Small intestine (tissue), 7 donors: ENCODE measurements at regions not wholly inside any gene's neighbourhood (a gene's known extent, or its start where the extent isn't known, plus 50 kb on each side); places are given as distances from the start of the nearest gene placed in this dataset.
A peak's percentile ranks its signal among the peaks of the same experiment; 100 is the strongest.

Source experiments
- DNase-seq, 2 donors: peaks; one replicate each; pipeline versions ENCODE4 v3.0.0 to v3.0.0-alpha.2; 2013
- FAIRE-seq: peaks from 2 replicates; lab custom pipeline; 2012; peaks lifted over from hg19 to GRCh38; lab: Jason Lieb, UNC
- H3K27ac ChIP-seq, 3 donors: one replicate each; pipeline ENCODE4 v1.5.1; 2013; ENCODE audit warnings: low read length in 2 of 3, mild to moderate bottlenecking in 2 of 3, control low read depth in 1 of 3, inconsistent platforms in 1 of 3, low read depth in 1 of 3, moderate library complexity in 1 of 3
- H3K27me3 ChIP-seq, 3 donors: one replicate each; pipeline ENCODE4 v1.6.1; 2013; ENCODE audit warnings: low read length in 3 of 3, inconsistent platforms in 1 of 3; ENCODE audit not compliant: control insufficient read depth in 3 of 3, insufficient read depth in 3 of 3
- H3K36me3 ChIP-seq, 3 donors: one replicate each; pipeline ENCODE4 v1.6.1; 2013; ENCODE audit warnings: low read length in 3 of 3, inconsistent platforms in 1 of 3, low read depth in 1 of 3, mild to moderate bottlenecking in 1 of 3, moderate library complexity in 1 of 3; ENCODE audit not compliant: control insufficient read depth in 3 of 3, insufficient read depth in 2 of 3
- H3K4me1 ChIP-seq, 3 donors: one replicate each; pipeline ENCODE4 v1.6.1; 2013; ENCODE audit warnings: low read length in 2 of 3, inconsistent platforms in 1 of 3, low read depth in 1 of 3, mild to moderate bottlenecking in 1 of 3, moderate library complexity in 1 of 3; ENCODE audit not compliant: control insufficient read depth in 3 of 3, insufficient read depth in 2 of 3
- H3K4me3 ChIP-seq, 3 donors: one replicate each; pipeline ENCODE4 v1.5.1; 2013; ENCODE audit warnings: low read length in 3 of 3, control low read depth in 1 of 3, inconsistent platforms in 1 of 3, low read depth in 1 of 3, mild to moderate bottlenecking in 1 of 3, moderate library complexity in 1 of 3
- H3K9me3 ChIP-seq, 2 donors: one replicate each; pipeline ENCODE4 v1.6.1; 2013; ENCODE audit warnings: low read depth in 1 of 2, low read length in 1 of 2; ENCODE audit not compliant: control insufficient read depth in 2 of 2, insufficient read depth in 1 of 2
- WGBS, 3 donors: extraction: QIAGEN DNeasy Blood & Tissue Kit; methylation state at CpG; one replicate each; pipeline ENCODE4 v1.1.7; 2013; 5-methylcytosine and 5-hydroxymethylcytosine counted together
- donor health status: healthy with polysubstance abuse.
- donor health status: control.
- donor health status: control.
- donor health status: Bipolar disorder and iron deficiency.
- donor health status: healthy.

DNA sequence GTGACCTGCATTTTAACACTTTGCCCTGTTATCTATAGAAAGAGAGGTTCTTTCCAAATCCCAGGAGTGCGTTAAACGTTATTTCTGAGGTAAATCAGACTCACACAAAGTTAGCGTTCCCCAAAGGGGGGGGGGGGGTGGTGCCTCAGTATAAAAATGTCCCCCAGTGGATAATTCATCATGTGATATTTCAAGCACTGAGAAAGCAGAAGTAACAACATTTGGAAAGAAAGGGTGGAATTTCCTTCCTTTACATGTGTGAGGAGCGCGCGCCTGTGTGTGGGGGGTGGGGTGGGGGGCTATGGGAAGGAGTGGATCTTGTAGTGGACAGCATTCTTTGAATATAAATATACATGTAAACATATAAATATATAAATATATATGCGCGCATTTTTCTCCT, 630.9 kb downstream of the NYAP2 start:
- WGBS, 3 donors = 13 to 17% (median 16%) methylated on average over 8 of the region's 8 CpGs
- FAIRE-seq = no peak
- Histone ChIP-seq H3K4me3 (peak overlapping the region in 1 of 3 donors; percentile 38), H3K27me3 (peaks cover 0 to 7% (median 0%) of the 10 kb centered on the region in 3 donors), H3K27ac (no peak overlapping the region), H3K9me3 (no peaks in the 10 kb centered on the region), H3K4me1 (peaks cover 0 to 9% (median 0%) of the 10 kb centered on the region in 3 donors), H3K36me3 (no peaks in the 10 kb centered on the region)
- DNase-seq = no peak

DNA sequence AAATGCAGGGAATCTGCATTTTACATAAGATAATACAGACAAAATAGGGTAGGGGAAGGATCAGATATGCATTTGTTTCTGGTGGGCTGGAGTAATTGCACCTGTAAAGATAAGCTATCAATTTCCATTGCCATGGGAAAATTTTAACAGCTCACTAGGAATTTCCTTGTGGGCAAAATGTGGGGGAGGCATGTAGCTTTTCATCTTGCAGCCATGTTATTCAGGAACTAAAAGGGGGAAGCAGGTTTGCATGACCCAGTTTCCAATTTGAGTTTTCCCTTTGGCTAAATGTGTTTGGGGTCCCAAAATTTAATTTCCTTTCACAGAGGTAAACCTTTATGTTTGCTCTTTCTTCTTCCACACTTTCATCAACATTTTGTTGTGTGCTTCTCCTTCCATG, 624.4 kb downstream of the NYAP2 start:
- no peaks in the 10 kb centered on the region for H3K27me3 ChIP-seq

GRCh38 chr2:226023383-226023782, 623.9 kb downstream of the NYAP2 start:
- Histone ChIP-seq H3K4me1 (no peaks in the 10 kb centered on the region), H3K4me3 (no peak overlapping the region), H3K27ac (no peak overlapping the region), H3K36me3 (no peaks in the 10 kb centered on the region), H3K9me3 (peaks cover 0 to 8% of the 10 kb centered on the region in 2 donors), H3K27me3 (no peaks in the 10 kb centered on the region)
- DNase-seq = no peak
- no peak for FAIRE-seq
- WGBS, 3 donors = 47 to 61% (median 50%) methylated on average over 5 of the region's 5 CpGs

More for the DNA sequence above, 624.4 kb downstream of the NYAP2 start:
- Histone ChIP-seq H3K9me3 (peaks cover 0 to 4% of the 10 kb centered on the region in 2 donors), H3K27ac (no peak overlapping the region), H3K36me3 (no peaks in the 10 kb centered on the region), H3K4me3 (no peak overlapping the region), H3K4me1 (no peaks in the 10 kb centered on the region)
- FAIRE-seq (no peak), DNase-seq (no peak)

DNA sequence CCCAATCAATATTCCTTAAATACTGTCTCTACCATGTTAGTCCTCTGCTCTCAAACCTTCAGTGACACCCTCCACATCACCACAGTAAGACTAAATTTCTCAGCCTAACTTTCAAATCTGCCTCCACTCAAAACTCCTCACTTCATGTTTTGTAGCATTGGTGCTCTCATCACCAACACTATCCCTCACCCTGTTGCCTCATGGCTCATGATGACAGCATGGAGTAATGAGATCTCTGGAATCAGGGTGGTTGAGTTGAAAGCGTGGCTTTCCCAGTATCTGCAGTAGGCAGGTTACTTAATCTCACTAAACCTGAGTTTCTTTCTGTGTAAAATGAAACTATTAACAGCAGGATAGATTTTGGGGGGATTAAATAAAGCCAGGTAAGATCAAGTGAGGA, 621.4 kb downstream of the NYAP2 start:
- no peaks in the 10 kb centered on the region for H3K27me3 ChIP-seq
- H3K4me1 ChIP-seq = no peaks in the 10 kb centered on the region
- H3K36me3 ChIP-seq = no peaks in the 10 kb centered on the region
- DNase-seq = no peak
- H3K4me3 ChIP-seq = no peak overlapping the region
- H3K27ac ChIP-seq = no peak overlapping the region
- H3K9me3 ChIP-seq = peaks cover 0 to 12% of the 10 kb centered on the region in 2 donors
- WGBS, 3 donors = 74 to 86% (median 84%) methylated on average over 1 of the region's 1 CpG
- FAIRE-seq = no peak

DNA sequence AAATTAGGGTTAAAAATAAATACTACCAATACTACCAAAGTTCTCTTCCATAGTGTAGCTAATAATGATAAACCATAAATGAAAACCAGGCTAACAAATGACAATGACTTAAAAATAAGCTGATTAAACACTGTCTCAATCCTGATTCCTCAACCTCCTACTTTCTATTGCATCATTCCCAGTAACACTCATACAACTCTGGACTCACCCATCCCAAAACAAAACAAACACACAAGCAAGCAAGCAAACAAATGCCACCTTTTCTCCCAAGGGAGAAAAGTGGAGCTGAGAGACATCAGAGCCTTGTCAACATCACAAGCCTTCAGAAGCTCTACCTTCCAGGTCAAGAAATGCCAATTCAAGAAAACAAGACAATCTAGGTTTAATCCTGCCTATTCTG, 620.7 kb downstream of the NYAP2 start:
- H3K4me1 ChIP-seq = no peaks in the 10 kb centered on the region
- H3K4me3 ChIP-seq = no peak overlapping the region
- H3K36me3 ChIP-seq = no peaks in the 10 kb centered on the region
- no peaks in the 10 kb centered on the region for H3K27me3 ChIP-seq
- DNase-seq (no peak), FAIRE-seq (no peak)
- peaks cover 0 to 12% of the 10 kb centered on the region in 2 donors for H3K9me3 ChIP-seq
- no peak overlapping the region for H3K27ac ChIP-seq

DNA sequence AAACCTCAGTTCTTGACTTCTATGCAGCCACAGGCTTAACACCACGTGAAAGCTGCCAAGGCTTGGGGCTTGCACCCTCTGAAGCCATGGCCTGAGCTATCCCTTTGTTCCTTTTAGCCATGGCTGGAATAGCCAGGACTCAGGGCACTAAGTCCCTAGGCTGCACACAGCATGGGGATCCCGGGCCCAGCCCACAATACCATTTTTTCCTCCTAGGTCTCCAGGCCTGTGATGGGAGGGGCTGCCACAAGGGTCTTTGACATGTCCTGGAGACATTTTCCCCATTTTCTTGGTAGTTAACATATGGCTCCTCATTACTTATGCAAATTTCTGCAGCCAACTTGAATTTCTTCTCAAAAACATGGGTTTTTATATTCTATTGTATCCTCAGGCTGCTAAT, 619.1 kb downstream of the NYAP2 start:
- Histone ChIP-seq H3K4me3 (no peak overlapping the region), H3K27ac (no peak overlapping the region), H3K27me3 (no peaks in the 10 kb centered on the region), H3K4me1 (no peaks in the 10 kb centered on the region), H3K36me3 (no peaks in the 10 kb centered on the region), H3K9me3 (peaks cover 0 to 12% of the 10 kb centered on the region in 2 donors)
- no peak for DNase-seq
- FAIRE-seq = no peak
- 35 to 72% (median 45%) methylated on average over 2 of the region's 2 CpGs for WGBS, 3 donors

DNA sequence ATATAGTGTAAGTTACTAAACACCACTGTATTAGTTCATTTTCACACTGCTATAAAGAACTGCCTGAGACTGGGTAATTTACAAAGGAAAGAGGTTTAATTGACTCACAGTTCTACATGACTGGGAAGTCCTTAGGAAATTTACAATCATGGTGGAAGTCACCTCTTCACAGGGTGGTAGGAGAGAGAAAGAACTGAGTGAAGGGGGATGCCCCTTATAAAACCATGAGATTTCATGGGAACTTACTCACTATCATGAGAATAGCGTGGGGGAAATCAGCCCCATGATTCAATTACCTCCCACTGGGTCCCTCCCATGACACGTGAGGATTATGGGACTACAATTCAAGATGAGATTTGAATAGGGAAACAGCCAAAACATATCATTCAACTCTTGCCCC, 618.0 kb downstream of the NYAP2 start:
- FAIRE-seq (no peak), DNase-seq (no peak)
- no peak overlapping the region for H3K27ac ChIP-seq
- no peak overlapping the region for H3K4me3 ChIP-seq
- no peaks in the 10 kb centered on the region for H3K4me1 ChIP-seq
- no peaks in the 10 kb centered on the region for H3K36me3 ChIP-seq
- WGBS, 3 donors = 70 to 85% (median 71%) methylated on average over 2 of the region's 2 CpGs
- H3K27me3 ChIP-seq = no peaks in the 10 kb centered on the region
- peaks cover 0 to 8% of the 10 kb centered on the region in 2 donors for H3K9me3 ChIP-seq

- H3K36me3 ChIP-seq = no peaks in the 10 kb centered on the region
- H3K9me3 ChIP-seq = peaks cover 0 to 8% of the 10 kb centered on the region in 2 donors
- no peak overlapping the region for H3K4me3 ChIP-seq
- H3K4me1 ChIP-seq = no peaks in the 10 kb centered on the region
- FAIRE-seq (no peak), DNase-seq (no peak)
- no peak overlapping the region for H3K27ac ChIP-seq
- no peaks in the 10 kb centered on the region for H3K27me3 ChIP-seq
- WGBS, 3 donors = 88 to 93% (median 88%) methylated on average over 3 of the region's 3 CpGs
These were observed 617.6 kb downstream of the NYAP2 start for GRCh38 chr2:226017107-226017506.

GRCh38 chr2:226011716-226012450, 612.4 kb downstream of the NYAP2 start:
- H3K4me3 ChIP-seq = no peak overlapping the region
- WGBS, 3 donors = 85 to 88% (median 86%) methylated on average over 10 of the region's 10 CpGs
- no peaks in the 10 kb centered on the region for H3K36me3 ChIP-seq
- no peaks in the 10 kb centered on the region for H3K4me1 ChIP-seq
- H3K9me3 ChIP-seq = no peaks in the 10 kb centered on the region
- H3K27me3 ChIP-seq = no peaks in the 10 kb centered on the region
- no peak for FAIRE-seq
- no peak overlapping the region for H3K27ac ChIP-seq
- DNase-seq = no peak
